IMR-90 (cell line): ENCODE measurements at regions not wholly inside any gene's neighbourhood (a gene's known extent, or its start where the extent isn't known, plus 50 kb on each side); places are given as distances from the start of the nearest gene placed in this dataset.

Experiments
- ATAC-seq: fragments of 200-7000 bp; cut with Tn5 transposase; 2 replicates; pipeline ENCODE4 v1.9.1; 2020; ENCODE audit warnings: low read depth, mild to moderate bottlenecking, moderate library complexity
- BruUV-seq: library from RNA; stranded (reverse); fragments of 400-500 nt; replicated peaks from 2 replicates; lab custom pipeline; 2021; lab: Mats Ljungman, UMichigan
- CTCF ChIA-PET: fragments of 300-600 bp; formaldehyde crosslinking; extraction: SDS; loops from one replicate; lab custom pipeline; 2021; ENCODE audit warnings: antibody characterized with exemption; lab: Yijun Ruan, JAX
- POLR2A ChIA-PET: fragments of 300-600 bp; sonication (Branson Sonifier 250); formaldehyde crosslinking; loops from one replicate; lab custom pipeline; 2022; ENCODE audit warnings: antibody characterized with exemption; ENCODE audit not compliant: unreplicated experiment; lab: Charles Lee
- DNase-seq: peaks from one replicate; pipeline ENCODE4 v3.0.0; 2013
- H2AFZ ChIP-seq: replicated peaks from 2 replicates; pipeline ENCODE3; 2013; ENCODE audit warnings: low read length, mild to moderate bottlenecking; ENCODE audit not compliant: poor library complexity
- H2AK5ac ChIP-seq: 2 replicates; pipeline ENCODE4 v1.6.1; 2013; ENCODE audit warnings: low read depth, low read length, inconsistent platforms
- H2AK9ac ChIP-seq: replicated peaks from 2 replicates; pipeline ENCODE3; 2013; ENCODE audit warnings: mild to moderate bottlenecking, low read depth, low read length, moderate library complexity; ENCODE audit not compliant: poor library complexity
- H2BK120ac ChIP-seq: 2 replicates; pipeline ENCODE4 v1.6.1; 2013; ENCODE audit warnings: low read depth, low read length, inconsistent platforms
- H2BK15ac ChIP-seq: 3 replicates; pipeline ENCODE4 v1.6.1; 2013; ENCODE audit warnings: low read depth, low read length, inconsistent platforms
- H2BK20ac ChIP-seq: 2 replicates; pipeline ENCODE4 v1.6.1; 2013; ENCODE audit warnings: low read depth, mild to moderate bottlenecking, inconsistent platforms, low read length, moderate library complexity
- H2BK5ac ChIP-seq: 2 replicates; pipeline ENCODE4 v1.6.1; 2013; ENCODE audit warnings: mild to moderate bottlenecking, low read depth, low read length, inconsistent platforms; ENCODE audit not compliant: poor library complexity, severe bottlenecking
- H3K14ac ChIP-seq: replicated peaks from 2 replicates; pipeline ENCODE4 v1.6.1; 2013; ENCODE audit warnings: low read depth, low read length, inconsistent platforms
- H3K18ac ChIP-seq: 2 replicates; pipeline ENCODE4 v1.6.1; 2013; ENCODE audit warnings: low read depth, low read length, control low read depth
- H3K23ac ChIP-seq: 2 replicates; pipeline ENCODE4 v1.6.1; 2013; ENCODE audit warnings: low read depth, low read length, inconsistent platforms
- H3K27ac ChIP-seq: 2 replicates; pipeline ENCODE4 v1.5.1; 2013; ENCODE audit warnings: mild to moderate bottlenecking, control low read depth, low read length; ENCODE audit not compliant: insufficient read depth
- H3K27me3 ChIP-seq: 2 replicates; pipeline ENCODE4 v1.6.1; 2013; ENCODE audit warnings: low read length; ENCODE audit not compliant: control insufficient read depth, insufficient read depth
- H3K36me3 ChIP-seq: 2 replicates; pipeline ENCODE4 v1.6.1; 2013; ENCODE audit warnings: low read length, mixed read lengths; ENCODE audit not compliant: control insufficient read depth, insufficient read depth
- H3K4ac ChIP-seq: 2 replicates; pipeline ENCODE4 v1.6.1; 2013; ENCODE audit warnings: low read depth, low read length, inconsistent platforms
- H3K4me1 ChIP-seq: 2 replicates; pipeline ENCODE4 v1.6.1; 2013; ENCODE audit warnings: low read length, mixed read lengths; ENCODE audit not compliant: control insufficient read depth, insufficient read depth
- H3K4me2 ChIP-seq: 2 replicates; pipeline ENCODE4 v1.6.1; 2013; ENCODE audit warnings: low read depth, mild to moderate bottlenecking, control low read depth, low read length, moderate library complexity
- H3K4me3 ChIP-seq: 2 replicates; pipeline ENCODE4 v1.5.1; 2013; ENCODE audit warnings: low read depth, mild to moderate bottlenecking, control low read depth, low read length, moderate library complexity; ENCODE audit not compliant: insufficient read depth
- H3K56ac ChIP-seq: 2 replicates; pipeline ENCODE4 v1.6.1; 2013; ENCODE audit warnings: low read length, inconsistent platforms; ENCODE audit not compliant: insufficient read depth; ENCODE audit errors: extremely low read depth
- H3K79me1 ChIP-seq, 2 experiments: 2 replicates each; pipeline ENCODE4 v1.6.1; 2013; ENCODE audit warnings: low read length in 2 of 2, inconsistent platforms in 1 of 2, low read depth in 1 of 2
- H3K9ac ChIP-seq: 2 replicates; pipeline ENCODE4 v1.6.1; 2013; ENCODE audit warnings: low read depth, low read length, control low read depth
- H3K9me1 ChIP-seq: 2 replicates; pipeline ENCODE4 v1.6.1; 2013; ENCODE audit warnings: low read length, inconsistent platforms; ENCODE audit not compliant: insufficient read depth
- H3K9me3 ChIP-seq: 2 replicates; pipeline ENCODE4 v1.6.1; 2013; ENCODE audit warnings: low read length; ENCODE audit not compliant: control insufficient read depth, insufficient read depth
- H4K20me1 ChIP-seq: 2 replicates; pipeline ENCODE4 v1.6.1; 2013; ENCODE audit warnings: low read length, inconsistent platforms; ENCODE audit not compliant: insufficient read depth
- H4K5ac ChIP-seq: 2 replicates; pipeline ENCODE4 v1.6.1; 2013; ENCODE audit warnings: mild to moderate bottlenecking, low read depth, low read length, control low read depth
- H4K8ac ChIP-seq, 2 experiments: 2 replicates each; pipeline ENCODE4 v1.6.1; 2013; ENCODE audit warnings: low read depth in 2 of 2, low read length in 2 of 2, control low read depth in 1 of 2, inconsistent platforms in 1 of 2
- H4K91ac ChIP-seq: 2 replicates; pipeline ENCODE4 v1.6.1; 2013; ENCODE audit warnings: low read depth, low read length, inconsistent platforms; ENCODE audit not compliant: insufficient read depth
- FOS ChIP-seq: fragments of 150-350 bp; IDR thresholded peaks from 2 replicates; pipeline ENCODE4 v1.6.1; 2016; ENCODE audit warnings: low read depth, low read length
- MAFK ChIP-seq: IDR thresholded peaks from 2 replicates; pipeline ENCODE4 v1.6.1; 2012; ENCODE audit warnings: low read depth, low read length, improper control_type of control experiment
- MAZ ChIP-seq: IDR thresholded peaks from 2 replicates; pipeline ENCODE4 v1.6.1; 2012; ENCODE audit warnings: low read depth, mild to moderate bottlenecking, low read length, improper control_type of control experiment, moderate library complexity, borderline replicate concordance
- MXI1 ChIP-seq: IDR thresholded peaks from 2 replicates; pipeline ENCODE4 v1.6.1; 2012; ENCODE audit warnings: low read depth, mild to moderate bottlenecking, low read length, moderate library complexity, borderline replicate concordance
- RAD21 ChIP-seq: IDR thresholded peaks from 2 replicates; pipeline ENCODE4 v1.6.1; 2012; ENCODE audit warnings: low read length, improper control_type of control experiment
- SMC3 ChIP-seq: fragments of 150-350 bp; IDR thresholded peaks from 2 replicates; pipeline ENCODE4 v1.6.1; 2016; ENCODE audit warnings: low read depth, mild to moderate bottlenecking, antibody characterized with exemption, low read length, moderate library complexity
- WGBS, 2 experiments: methylation state at CpG; one replicate each; pipeline versions ENCODE4 v1.1.5 to v1.1.7; 2013; ENCODE audit warnings: missing lambda C conversion rate in 2 of 2; ENCODE audit not compliant: insufficient read length in 1 of 2; ENCODE audit errors: extremely low coverage in 2 of 2; 5-methylcytosine and 5-hydroxymethylcytosine counted together
- dilution Hi-C: fragments of 300-500 bp; cut with HindIII; formaldehyde crosslinking; loops from one replicate; pipeline ENCODE4 v1.14.3; 2018; ENCODE audit warnings: low sequenced_read_pairs; ENCODE audit not compliant: unreplicated experiment
- in situ Hi-C: fragments of 300-500 bp; cut with MboI; formaldehyde crosslinking; loops from 3 replicates; pipeline ENCODE4 v1.14.3; 2019; ENCODE audit warnings: low sequenced_read_pairs, inconsistent platforms, mixed read lengths
- intact Hi-C: fragments of 100-400 bp; cut with micrococcal nuclease; formaldehyde crosslinking; loops from 2 replicates; pipeline ENCODE4 v1.10.0; 2022

DNA sequence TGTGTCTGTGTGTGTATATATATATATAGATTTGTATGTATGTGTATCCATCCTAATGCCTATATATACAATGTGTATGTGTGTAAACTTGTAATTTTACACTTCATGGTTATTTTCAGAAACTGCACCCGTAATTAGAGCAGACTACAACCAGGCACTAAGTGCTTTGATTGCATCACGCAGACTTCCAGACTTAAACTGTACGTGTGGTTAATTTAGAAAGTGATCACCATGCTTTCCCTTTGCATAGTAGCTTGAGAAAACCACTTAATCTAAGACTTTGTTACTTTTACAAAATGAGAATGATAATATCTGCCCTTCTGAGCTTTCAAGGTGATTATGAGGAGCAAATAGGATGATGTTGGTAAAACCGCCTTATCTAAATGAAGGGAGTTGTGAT, 50.1 kb upstream of the E2F3 start:
- Histone ChIP-seq H3K9ac (no peak overlapping the region), H3K27ac (no peak overlapping the region), H2BK120ac (no peak overlapping the region), H3K36me3 (no peaks in the 10 kb centered on the region), H2BK15ac (no peak overlapping the region), H3K18ac (no peak overlapping the region), H3K56ac (no peak overlapping the region), H3K4me2 (no peak overlapping the region), H3K4ac (no peak overlapping the region), H2AFZ (no peak overlapping the region), H2BK20ac (no peak overlapping the region), H4K91ac (no peak overlapping the region), H3K9me3 (peaks cover 6% of the 10 kb centered on the region), H3K27me3 (no peaks in the 10 kb centered on the region), H2BK5ac (no peak overlapping the region), H3K23ac (no peak overlapping the region), H4K20me1 (no peaks in the 10 kb centered on the region), H4K5ac (no peak overlapping the region), H2AK5ac (no peak overlapping the region), H3K4me3 (no peak overlapping the region), H3K4me1 (peaks cover 2% of the 10 kb centered on the region; the same call in 1 of the 2 replicates), H4K8ac (no peak overlapping the region), H3K9me1 (peaks cover 5% of the 10 kb centered on the region; the same call in 1 of the 2 replicates), H3K14ac (no peak overlapping the region), H2AK9ac (no peak overlapping the region), H3K79me1 (no peaks in the 10 kb centered on the region)
- ChIA-PET POLR2A (no interaction called here), CTCF (no interaction called here)
- BruUV-seq: no TSS peak
- dilution Hi-C loops (no loop called here), in situ Hi-C loops (no loop called here), intact Hi-C loops (no loop called here)
- no CpG with 5 or more reads among the region's 4 CpGs for whole genome bisulfite sequencing, 2 experiments
- DNase-seq (no peak), ATAC-seq (no peak)
- TF ChIP-seq SMC3 (no peak), RAD21 (no peak), MAZ (no peak), MXI1 (no peak), MAFK (no peak), FOS (no peak)
